ENCODE measurements at regions not wholly inside any gene's neighbourhood (a gene's known extent, or its start where the extent isn't known, plus 50 kb on each side); places are given as distances from the start of the nearest gene placed in this dataset.

DNA sequence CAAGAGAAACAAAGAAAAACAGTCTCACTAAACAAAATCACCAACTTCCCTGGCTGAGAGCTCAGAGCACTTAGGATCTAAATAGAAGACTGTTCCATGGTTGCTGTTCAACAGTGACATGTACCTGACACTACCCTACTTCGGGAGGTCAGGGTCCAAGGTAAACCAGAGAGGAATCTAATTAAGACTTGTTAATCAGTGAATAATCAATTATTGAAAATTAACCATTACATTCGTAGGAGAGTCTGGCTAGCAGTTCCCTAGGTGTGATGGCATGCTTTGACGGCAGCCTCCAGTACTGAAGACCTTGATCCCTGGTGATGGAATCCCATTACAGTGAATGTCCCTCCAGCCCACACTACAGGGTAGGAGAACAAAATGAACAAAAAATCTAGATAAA is 154.0 kb upstream of the AFDN start:
- TF ChIP-seq, protein P1, sequence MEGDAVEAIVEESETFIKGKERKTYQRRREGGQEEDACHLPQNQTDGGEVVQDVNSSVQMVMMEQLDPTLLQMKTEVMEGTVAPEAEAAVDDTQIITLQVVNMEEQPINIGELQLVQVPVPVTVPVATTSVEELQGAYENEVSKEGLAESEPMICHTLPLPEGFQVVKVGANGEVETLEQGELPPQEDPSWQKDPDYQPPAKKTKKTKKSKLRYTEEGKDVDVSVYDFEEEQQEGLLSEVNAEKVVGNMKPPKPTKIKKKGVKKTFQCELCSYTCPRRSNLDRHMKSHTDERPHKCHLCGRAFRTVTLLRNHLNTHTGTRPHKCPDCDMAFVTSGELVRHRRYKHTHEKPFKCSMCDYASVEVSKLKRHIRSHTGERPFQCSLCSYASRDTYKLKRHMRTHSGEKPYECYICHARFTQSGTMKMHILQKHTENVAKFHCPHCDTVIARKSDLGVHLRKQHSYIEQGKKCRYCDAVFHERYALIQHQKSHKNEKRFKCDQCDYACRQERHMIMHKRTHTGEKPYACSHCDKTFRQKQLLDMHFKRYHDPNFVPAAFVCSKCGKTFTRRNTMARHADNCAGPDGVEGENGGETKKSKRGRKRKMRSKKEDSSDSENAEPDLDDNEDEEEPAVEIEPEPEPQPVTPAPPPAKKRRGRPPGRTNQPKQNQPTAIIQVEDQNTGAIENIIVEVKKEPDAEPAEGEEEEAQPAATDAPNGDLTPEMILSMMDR (IDR thresholded peaks at IDR 0.05), result no peak
- no peak for TF ChIP-seq POLR2A (IDR thresholded peaks at IDR 0.05)

Measured in thyroid gland (tissue), 4 donors.